ENCODE measurements at regions not wholly inside any gene's neighbourhood (a gene's known extent, or its start where the extent isn't known, plus 50 kb on each side); places are given as distances from the start of the nearest gene placed in this dataset.

DNA sequence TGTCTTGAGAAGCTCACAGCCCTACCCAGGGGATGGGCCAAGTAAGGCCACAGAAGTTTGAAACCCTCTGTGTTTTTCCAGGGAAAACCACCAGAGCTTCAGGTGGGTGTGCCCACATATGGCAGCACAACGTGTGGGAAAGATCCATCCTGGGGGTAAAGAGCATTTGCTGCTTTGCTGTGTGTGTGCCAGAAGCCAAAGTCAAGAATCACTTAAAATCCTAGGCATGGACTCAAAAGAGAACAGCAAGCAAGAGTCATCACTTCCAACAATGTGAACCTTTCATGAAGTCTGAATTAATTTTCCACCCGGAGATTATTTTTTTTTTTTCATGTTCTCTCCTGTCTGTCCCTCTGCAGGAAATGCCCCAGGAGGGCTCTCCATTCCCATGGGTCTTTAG is 308.2 kb upstream of the SGK1 start (continued):
- TF ChIP-seq, protein P1, sequence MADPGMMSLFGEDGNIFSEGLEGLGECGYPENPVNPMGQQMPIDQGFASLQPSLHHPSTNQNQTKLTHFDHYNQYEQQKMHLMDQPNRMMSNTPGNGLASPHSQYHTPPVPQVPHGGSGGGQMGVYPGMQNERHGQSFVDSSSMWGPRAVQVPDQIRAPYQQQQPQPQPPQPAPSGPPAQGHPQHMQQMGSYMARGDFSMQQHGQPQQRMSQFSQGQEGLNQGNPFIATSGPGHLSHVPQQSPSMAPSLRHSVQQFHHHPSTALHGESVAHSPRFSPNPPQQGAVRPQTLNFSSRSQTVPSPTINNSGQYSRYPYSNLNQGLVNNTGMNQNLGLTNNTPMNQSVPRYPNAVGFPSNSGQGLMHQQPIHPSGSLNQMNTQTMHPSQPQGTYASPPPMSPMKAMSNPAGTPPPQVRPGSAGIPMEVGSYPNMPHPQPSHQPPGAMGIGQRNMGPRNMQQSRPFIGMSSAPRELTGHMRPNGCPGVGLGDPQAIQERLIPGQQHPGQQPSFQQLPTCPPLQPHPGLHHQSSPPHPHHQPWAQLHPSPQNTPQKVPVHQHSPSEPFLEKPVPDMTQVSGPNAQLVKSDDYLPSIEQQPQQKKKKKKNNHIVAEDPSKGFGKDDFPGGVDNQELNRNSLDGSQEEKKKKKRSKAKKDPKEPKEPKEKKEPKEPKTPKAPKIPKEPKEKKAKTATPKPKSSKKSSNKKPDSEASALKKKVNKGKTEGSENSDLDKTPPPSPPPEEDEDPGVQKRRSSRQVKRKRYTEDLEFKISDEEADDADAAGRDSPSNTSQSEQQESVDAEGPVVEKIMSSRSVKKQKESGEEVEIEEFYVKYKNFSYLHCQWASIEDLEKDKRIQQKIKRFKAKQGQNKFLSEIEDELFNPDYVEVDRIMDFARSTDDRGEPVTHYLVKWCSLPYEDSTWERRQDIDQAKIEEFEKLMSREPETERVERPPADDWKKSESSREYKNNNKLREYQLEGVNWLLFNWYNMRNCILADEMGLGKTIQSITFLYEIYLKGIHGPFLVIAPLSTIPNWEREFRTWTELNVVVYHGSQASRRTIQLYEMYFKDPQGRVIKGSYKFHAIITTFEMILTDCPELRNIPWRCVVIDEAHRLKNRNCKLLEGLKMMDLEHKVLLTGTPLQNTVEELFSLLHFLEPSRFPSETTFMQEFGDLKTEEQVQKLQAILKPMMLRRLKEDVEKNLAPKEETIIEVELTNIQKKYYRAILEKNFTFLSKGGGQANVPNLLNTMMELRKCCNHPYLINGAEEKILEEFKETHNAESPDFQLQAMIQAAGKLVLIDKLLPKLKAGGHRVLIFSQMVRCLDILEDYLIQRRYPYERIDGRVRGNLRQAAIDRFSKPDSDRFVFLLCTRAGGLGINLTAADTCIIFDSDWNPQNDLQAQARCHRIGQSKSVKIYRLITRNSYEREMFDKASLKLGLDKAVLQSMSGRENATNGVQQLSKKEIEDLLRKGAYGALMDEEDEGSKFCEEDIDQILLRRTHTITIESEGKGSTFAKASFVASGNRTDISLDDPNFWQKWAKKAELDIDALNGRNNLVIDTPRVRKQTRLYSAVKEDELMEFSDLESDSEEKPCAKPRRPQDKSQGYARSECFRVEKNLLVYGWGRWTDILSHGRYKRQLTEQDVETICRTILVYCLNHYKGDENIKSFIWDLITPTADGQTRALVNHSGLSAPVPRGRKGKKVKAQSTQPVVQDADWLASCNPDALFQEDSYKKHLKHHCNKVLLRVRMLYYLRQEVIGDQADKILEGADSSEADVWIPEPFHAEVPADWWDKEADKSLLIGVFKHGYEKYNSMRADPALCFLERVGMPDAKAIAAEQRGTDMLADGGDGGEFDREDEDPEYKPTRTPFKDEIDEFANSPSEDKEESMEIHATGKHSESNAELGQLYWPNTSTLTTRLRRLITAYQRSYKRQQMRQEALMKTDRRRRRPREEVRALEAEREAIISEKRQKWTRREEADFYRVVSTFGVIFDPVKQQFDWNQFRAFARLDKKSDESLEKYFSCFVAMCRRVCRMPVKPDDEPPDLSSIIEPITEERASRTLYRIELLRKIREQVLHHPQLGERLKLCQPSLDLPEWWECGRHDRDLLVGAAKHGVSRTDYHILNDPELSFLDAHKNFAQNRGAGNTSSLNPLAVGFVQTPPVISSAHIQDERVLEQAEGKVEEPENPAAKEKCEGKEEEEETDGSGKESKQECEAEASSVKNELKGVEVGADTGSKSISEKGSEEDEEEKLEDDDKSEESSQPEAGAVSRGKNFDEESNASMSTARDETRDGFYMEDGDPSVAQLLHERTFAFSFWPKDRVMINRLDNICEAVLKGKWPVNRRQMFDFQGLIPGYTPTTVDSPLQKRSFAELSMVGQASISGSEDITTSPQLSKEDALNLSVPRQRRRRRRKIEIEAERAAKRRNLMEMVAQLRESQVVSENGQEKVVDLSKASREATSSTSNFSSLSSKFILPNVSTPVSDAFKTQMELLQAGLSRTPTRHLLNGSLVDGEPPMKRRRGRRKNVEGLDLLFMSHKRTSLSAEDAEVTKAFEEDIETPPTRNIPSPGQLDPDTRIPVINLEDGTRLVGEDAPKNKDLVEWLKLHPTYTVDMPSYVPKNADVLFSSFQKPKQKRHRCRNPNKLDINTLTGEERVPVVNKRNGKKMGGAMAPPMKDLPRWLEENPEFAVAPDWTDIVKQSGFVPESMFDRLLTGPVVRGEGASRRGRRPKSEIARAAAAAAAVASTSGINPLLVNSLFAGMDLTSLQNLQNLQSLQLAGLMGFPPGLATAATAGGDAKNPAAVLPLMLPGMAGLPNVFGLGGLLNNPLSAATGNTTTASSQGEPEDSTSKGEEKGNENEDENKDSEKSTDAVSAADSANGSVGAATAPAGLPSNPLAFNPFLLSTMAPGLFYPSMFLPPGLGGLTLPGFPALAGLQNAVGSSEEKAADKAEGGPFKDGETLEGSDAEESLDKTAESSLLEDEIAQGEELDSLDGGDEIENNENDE (IDR thresholded peaks at IDR 0.05; ENCODE audit: insufficient replicate concordance, low read length) = no peak
- no peak for TF ChIP-seq GABPA (IDR thresholded peaks at IDR 0.05; ENCODE audit: borderline replicate concordance, insufficient read depth, low read length)
